CD1c-positive myeloid dendritic cell (primary cell): ENCODE measurements at regions not wholly inside any gene's neighbourhood (a gene's known extent, or its start where the extent isn't known, plus 50 kb on each side); places are given as distances from the start of the nearest gene placed in this dataset.

Experiments used
- DNase-seq: peaks from one replicate; pipeline ENCODE4 v3.0.0-alpha.2; 2016; ENCODE audit errors: extremely low spot score

DNA sequence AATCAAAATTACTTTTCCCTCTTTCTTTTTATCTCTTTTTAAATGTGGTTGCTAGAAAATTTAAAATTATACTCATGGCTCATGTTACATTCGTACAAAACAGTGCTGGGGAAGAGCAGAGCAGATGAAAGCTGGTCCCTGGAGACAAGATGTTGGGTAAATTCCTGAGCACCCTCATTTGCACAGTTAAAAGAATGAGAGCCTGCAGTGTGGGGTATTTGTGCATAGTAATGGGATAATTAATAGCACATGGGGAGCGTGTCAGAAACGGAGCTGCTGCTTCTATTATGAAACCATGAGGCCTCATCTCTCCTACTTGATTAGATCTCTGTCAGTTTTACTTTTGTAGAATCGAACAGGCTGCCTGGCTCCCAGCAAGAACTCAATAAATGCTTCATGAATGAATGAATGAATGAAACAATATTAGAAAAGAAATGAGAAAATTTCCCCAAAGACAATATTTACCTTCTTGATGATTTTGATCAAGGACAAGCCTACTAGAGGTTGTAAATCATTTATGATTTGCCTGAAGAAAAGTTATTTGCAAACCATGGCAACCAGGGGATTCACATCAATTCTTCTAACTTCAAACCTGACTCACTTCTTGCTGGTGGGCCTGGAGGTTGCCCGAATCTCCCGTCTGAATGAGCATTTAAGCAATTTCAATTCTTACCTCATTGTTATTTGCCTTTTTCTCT is 177.2 kb upstream of the TUT7 start:
- DNase-seq: no peak

DNA sequence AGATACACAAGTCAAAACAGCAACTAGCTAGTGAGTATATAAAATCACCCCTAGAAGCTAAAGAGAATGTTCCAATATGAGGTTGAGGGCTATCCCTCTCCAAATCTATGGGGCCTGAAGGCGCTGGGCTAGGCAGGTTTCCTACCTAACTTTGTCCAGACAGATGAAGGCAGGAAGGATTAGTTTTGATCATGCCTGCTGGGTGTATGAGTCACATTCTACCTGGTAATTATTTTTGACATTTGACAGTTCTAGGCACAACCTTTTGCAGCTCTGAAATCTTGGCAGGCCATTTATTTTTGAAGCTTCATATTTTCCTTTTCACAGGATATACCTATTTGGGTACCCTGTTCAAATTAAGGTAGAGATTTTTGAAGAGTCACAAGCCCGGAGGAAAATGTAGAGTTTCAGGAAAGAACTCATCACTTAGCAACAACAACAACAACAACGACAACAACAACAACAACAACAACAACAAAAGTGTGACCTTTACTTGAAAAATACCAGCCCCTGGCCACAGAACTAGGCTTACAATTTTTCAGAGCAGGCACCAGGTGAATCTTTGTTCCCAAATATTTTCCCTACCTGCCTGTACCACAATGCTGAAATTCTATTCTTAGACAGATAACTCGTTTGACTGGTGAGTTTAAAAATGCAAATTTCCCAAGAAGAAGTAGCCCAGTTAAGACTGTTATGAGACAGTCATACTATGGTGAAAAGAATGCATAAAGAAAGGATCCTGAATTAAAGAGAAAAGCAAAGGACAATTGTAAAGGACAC is 175.5 kb upstream of the TUT7 start:
- DNase-seq: no peak

DNA sequence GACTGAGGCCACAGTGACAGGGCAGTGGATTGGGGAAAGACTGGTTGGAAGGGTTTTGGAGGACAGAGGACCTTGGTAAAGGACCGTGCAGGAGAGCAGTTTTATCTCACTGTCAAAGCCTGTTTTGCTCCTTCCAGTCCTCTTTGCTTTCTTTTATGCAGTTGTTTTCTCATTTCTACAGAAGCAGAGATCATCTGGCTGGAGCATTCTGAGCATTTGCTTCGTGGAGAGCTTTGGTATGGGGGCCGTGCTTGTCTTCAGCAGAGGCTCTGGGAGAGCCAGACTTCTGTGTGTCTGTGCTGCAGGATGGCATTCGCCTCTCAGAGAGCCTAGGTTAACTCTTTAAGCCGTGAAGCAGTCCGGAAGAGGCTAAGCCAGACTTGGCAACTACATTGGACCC is 171.8 kb upstream of the TUT7 start:
- no peak for DNase-seq

DNA sequence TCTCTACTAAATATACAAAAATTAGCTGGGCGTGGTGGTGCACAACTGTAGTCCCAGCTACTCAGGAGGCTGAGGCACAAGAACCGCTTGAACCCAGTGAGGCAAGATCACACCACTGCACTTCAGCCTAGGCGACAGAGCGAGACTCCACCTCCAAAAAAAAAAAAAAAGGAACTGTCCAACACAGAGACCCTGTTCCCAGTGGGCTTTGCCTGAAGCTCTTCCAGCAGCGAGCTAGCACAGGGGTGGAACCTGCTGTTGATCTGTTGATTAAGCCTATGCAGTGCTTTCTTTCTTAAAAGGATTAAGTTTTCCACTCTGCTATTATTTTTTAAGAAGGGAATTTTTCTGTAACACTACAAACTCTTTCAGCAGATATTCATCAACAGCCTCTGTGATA is 171.0 kb upstream of the TUT7 start:
- no peak for DNase-seq

DNA sequence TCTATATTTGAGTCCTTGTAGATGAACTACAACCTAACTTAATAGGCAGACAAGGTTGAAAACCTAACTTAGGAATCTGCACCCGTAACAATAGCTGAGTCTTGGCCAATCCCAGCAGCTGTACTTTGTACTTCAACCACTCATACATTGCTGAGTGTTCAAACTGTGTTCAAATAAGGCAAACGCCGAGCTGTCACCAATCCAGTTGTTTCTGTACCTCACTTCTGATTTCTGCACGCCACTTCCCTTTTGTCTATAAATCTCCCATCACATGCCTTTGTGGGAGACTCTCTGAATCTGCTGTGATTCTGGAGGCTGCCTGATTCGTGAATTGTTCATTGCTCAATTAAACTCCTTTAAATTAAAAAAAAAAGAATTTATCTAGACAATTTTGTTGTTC is 167.8 kb upstream of the TUT7 start:
- no peak for DNase-seq

DNA sequence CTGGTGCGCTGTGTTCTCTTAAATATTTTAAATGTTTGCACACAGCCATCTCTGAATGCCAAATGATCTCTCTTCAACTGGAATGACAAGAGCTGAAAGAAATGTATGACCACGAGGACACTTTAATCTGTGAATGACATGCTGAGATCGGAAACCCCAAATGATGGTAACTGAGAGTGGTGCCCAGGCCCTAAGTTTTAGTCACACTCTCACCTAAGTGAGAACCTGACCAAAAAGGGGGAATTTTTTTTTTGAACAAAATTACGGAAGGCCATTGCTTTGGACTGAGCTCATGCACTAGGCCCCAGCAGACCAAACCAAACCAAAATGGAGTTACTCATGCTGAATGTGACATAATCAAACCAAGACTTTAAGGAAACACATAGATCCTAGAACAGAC is 167.1 kb upstream of the TUT7 start:
- no peak for DNase-seq

DNA sequence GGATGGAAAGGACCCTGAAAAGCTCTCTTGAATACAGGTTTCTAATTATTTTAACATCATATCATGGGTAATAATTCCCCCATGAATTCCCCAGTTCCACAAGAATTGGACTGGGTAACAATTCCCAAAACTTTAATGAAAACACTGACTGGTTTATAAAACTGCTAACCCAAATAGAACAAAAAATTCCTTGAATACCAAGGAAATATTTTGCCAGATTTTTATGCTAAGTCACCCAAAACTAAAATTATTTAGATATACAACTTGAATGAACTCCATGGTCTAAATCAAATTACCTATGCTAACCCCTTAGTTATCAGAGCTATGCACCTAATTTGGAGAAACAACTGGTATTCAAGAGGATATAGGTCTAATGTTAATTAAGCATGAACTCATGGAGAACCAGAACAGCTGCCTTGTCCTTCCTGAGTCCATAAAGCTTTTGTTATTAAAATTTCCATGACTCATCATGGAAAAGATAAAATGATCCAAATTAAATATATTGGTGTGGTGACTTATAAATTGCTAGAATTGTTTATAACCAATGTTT is 164.9 kb upstream of the TUT7 start:
- DNase-seq: no peak

DNA sequence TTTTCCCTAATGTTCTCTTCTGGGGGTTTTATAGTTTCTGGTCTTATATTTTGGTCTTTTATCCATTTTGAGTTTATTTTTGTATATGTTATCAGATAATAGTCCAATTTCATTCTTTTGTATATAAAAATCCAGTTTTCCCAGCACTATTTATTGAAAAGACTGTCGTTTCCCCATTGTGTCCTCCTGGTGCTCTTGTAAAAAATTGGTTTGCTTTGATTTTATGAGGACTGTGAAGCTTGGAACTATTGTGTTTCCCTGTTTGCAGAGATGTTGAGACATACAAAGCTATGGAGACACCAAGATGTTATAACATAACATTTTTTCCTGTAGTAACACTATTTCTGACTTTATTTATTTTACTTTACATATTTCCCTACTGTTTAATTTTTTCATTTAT is 163.3 kb upstream of the TUT7 start:
- DNase-seq: no peak

DNA sequence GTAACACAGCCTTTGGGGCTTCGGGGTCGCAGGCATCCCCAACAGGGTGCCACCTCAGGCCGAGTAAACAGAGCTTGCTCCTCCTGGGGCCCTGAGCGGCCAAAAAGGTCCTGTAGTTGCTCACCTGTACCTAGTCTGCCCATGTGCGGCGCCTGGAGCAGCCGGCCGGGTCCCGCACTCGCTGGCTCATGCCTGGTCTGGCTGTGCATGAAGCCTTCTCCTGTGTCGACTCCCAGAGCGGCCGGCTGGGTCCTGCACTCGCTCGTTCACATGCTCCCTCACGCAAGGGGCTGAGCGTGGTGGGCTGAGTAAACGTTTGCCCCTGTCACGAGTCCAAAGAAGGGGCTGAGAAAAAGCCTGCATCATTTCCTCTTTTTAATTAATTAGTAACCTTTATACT is 162.4 kb upstream of the TUT7 start:
- no peak for DNase-seq

DNA sequence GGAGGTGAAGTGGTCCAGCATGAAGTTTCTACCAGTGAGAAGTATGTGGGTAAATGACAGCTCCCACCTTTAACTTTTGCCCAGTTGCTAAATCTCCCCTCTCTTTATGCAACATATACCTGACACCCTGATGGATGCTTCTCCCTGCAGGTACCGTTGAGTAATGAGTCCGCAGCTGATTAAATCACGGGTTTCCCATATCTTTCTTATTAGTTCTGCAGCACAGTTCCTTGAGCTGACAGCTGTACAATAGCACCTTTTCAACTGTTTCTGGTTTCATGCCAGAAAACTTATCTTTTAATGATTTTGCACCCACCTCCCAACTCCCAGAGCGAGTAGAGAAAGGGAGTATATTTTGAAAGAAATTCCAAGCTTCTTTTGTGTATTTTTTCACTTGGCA is 161.0 kb upstream of the TUT7 start:
- DNase-seq: no peak

DNA sequence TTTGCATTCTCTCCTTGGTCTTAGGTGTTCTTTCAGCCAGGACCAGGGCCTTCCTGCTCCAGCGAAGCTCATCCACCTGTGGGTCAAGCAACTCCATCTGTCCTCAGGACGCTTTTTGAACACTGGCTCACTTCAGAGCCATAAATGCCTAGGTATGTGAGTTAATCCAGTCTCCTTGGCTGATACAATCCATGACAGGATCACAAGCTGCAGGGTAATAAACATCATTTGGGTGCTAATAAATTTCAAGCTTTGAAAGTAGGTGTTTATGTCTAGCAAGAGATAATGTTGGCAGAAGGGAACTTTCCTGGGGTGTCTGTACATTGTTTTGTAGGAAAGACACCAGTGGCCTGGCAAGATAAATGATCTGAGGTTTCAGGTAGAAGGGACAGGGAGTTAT is 159.2 kb upstream of the TUT7 start:
- DNase-seq: no peak

DNA sequence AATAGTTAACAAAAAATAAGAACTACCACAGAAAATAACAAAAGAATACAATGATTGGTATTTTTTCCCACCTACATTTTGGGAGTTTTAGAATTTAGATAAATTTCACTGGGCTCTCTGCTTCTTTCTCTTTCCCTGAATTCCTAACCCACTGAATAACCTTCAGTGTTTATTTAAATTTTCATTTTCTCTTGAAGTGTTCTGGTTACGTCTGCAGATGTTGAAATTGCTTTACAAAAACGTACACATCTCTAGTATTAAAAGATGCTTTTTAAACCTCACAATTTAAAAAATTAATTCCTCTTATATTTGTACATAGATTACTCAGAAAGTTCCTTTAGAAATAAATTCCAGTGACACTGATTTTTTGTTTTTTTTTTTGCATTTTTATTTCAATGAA is 158.7 kb upstream of the TUT7 start:
- no peak for DNase-seq

DNA sequence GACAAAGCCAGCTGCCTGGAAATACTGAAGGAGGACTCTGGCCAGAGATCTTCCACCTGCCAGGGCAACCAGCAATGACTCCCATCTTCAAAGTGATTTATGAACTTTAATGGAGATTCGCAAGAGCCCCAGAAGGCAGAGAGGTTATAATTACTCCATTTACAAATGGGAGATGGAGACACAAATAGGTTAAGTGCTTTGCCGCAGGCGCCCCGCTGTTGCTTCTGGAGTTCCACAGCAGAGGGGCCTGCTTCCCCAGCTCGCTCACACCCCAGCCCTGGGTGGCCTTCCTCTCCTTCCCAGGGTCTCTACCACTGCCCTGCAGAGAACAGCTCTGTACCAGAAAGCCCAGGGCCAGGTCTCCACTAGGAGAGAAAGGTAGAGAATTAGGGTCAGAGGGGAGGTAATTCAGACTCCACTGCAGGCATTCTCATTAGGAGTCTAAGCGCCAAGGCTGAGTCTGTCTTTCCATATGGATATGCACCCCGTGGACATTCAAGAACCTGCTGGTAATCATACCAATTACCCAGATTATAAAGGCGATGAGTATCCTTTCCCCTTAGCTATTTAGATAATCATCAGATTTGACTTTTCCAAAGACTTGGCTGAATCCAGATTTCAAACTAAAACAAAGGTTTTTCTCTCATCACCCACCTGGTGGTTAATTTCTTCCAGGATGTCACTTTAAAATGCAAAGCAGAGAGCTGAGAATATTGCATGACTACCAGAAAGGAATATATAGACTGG is 157.6 kb upstream of the TUT7 start:
- DNase-seq: no peak

DNA sequence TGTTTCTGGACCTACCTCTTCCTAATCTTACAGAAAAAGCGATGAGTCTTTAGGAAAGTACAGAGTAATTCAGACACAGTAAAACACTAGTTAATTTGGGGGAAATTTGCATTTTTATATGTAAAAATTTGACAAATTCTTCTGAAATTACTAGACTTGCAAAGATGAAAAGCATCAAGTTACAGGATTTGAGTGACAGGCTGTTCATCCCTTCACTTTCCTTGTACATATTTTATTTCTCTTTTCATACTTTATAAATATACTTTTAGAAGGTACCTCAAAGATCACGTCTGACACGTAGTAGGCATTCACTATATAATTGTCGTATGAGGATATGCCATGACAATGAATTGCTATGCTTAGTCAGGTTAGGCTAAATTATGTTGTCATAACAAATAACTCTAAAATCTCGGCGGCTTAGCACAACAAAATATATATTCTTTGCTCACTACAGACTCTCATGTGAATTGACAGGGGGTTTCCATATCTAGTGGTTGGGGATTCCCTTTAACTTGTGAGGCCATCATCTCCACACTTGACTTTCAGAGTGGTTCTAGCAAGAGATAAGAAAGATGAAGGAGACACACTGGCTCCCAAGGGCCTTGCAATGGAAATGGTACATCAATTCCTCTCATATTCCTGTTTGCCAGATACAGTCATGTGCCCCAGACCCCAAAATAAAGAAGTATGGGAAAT is 154.1 kb upstream of the TUT7 start:
- DNase-seq: no peak

DNA sequence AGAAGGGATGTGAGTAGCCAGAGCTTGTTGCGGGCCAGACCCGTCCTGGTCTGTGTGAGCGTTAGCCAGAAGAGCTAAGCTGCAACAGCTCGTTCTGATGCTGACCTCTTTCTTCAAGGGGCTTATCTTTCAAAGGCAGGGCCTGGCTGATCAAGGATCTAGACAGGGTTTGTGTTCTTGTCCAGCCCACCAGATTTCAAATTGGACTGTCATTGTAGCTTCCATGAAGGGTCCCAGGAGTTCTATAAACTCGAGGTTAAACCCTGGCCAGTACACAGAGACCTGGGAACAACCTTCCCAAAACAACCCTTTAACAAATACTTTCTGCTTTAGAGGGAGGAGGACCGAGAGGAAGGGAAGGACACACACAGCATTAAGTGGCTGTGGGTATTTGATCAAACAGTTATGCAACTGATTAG is 153.0 kb upstream of the TUT7 start:
- DNase-seq: no peak

DNA sequence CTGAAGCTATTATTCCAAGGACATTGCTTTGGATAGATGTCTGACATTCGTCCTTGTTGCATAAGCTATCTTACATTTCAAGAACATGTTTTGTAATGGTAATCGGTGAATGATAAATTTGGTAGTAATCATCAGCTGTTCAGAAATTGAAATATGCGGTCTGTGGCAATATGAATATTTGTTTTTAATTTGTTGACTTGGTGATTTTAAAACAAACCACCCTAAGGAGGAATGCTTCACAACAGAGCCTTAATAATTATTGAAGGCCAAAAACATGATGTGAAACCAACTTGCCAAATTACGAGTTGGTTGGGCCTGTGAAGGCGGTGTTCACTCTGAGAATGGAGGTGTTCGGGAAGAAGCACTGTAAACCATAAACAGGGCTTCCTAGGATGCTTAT is 149.7 kb upstream of the TUT7 start:
- DNase-seq: no peak

DNA sequence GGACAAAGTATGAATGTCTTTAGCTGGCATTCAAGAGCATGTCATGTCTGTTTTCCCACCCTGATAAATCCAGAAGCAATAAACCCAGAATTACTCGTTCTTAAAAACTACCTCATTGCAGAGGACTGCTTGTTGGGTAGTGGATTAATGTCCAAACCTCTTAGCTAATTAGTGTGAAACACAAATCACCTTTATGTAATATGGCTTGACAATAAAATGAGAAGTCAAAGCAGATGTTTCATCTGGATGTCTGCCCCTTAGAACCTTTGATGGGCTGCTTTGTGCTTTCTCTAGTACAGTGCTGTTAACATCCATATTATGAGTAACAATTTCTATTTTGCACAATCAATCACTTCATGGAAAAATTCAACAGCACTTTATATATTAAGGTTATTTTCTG is 149.1 kb upstream of the TUT7 start:
- no peak for DNase-seq

DNA sequence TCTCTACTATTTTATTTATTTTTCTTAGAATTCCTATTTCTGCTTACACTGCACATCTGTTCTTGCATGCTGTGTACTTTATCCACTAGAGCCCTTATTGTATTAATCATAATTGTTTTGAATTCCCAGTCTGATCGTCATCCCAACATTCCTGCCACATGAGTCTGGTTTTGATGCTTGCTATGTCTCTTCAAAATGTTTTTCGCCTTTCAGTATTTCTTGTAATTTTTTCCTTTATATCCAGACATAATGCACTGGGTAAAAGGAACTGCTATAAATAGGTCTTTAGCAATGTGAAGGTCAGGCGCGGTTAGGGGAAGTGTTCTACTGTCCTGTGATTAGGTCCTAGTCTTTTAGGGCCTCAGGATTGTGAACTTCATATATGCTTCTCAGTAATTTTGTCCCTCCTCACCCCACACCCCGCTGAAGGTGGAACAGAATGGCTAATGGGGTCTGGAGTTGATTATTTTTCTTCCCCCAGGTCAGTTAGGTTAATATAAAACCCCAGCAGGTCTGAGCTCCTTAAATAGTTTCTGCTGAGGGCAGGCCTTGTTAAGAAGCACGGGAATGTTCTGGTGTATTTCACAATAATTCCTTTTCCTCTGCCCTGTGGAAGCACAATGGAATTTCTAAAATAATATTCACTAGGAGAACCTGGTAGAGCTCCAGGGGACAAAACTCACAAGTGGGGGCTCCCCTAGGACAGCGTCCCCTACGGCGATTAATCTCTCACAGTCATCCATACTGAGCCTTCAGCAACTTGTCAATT is 146.6 kb upstream of the TUT7 start:
- peak; percentile 34 for DNase-seq

DNA sequence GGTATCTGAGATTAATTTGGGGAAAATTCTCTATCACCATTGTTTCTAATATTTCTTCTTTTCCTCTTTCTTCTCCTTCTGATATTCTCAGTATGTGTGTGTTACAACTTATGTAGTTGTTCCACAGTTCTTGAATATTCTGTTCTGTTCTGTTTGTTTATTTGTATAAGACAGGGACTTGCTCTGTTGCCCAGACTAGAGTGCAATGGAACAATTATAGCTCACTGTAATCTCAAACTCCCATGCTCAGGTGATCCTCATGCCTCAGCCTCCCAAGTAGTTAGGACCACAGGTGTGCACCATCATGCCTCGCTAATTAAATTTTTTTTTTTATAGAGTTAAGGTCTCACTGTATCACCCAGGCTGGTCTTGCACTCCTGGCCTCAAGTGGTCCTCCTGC is 145.8 kb upstream of the TUT7 start:
- DNase-seq: no peak

DNA sequence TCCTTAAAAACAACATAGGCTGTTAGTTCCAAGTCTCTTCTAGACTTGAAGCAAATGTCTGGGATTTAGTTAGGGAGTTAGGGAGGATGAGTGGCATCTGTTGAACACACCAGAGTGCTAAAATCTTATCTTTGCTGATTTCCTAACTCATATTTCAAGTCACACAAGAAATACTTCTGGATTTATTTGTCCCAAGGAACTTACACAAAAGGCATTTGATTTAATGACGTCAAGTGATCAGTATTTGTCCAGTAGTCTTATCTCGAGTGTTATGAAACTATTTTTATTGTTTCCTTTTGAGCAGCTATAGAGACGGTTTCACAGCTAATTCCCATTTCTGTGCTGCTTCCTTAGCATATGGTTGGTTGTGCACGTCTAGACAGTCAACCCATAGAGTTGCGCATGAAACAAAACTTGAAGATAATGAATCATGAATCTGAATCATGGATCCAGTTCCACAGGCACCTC is 140.5 kb upstream of the TUT7 start:
- peak; percentile 9 for DNase-seq
